Gastrocnemius medialis (tissue), 4 donors: ENCODE measurements at regions not wholly inside any gene's neighbourhood (a gene's known extent, or its start where the extent isn't known, plus 50 kb on each side); places are given as distances from the start of the nearest gene placed in this dataset.

Experiments used
- POLR2A ChIP-seq, 2 donors: fragments of 450-650 bp; IDR thresholded peaks; one replicate each; pipeline ENCODE4 v1.6.1; 2017; ENCODE audit warnings: antibody characterized with exemption in 2 of 2, mild to moderate bottlenecking in 2 of 2, moderate library complexity in 2 of 2
- TF ChIP-seq, protein P1 (sequence below), 5 experiments: fragments of 450-650 bp in 3 of 5; fragments of 200-600 bp in 2 of 5; sonication (generic) in 2 of 5; IDR thresholded peaks in 4 of 5; conservative IDR thresholded peaks in 1 of 5; 1 replicate in 4 of 5; 2 replicates in 1 of 5; pipeline ENCODE4 v1.5.1; 2016 to 2019; ENCODE audit warnings: antibody characterized with exemption in 5 of 5, mild to moderate bottlenecking in 3 of 5, moderate library complexity in 3 of 5

GRCh38 chr3:67118635-67119034 lies 120.5 kb downstream of the KBTBD8 start:
- TF ChIP-seq, protein P1, sequence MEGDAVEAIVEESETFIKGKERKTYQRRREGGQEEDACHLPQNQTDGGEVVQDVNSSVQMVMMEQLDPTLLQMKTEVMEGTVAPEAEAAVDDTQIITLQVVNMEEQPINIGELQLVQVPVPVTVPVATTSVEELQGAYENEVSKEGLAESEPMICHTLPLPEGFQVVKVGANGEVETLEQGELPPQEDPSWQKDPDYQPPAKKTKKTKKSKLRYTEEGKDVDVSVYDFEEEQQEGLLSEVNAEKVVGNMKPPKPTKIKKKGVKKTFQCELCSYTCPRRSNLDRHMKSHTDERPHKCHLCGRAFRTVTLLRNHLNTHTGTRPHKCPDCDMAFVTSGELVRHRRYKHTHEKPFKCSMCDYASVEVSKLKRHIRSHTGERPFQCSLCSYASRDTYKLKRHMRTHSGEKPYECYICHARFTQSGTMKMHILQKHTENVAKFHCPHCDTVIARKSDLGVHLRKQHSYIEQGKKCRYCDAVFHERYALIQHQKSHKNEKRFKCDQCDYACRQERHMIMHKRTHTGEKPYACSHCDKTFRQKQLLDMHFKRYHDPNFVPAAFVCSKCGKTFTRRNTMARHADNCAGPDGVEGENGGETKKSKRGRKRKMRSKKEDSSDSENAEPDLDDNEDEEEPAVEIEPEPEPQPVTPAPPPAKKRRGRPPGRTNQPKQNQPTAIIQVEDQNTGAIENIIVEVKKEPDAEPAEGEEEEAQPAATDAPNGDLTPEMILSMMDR (IDR thresholded peaks at IDR 0.05 in 4 of 5, conservative IDR thresholded peaks at IDR 0.05 in 1 of 5): no peak
- no peak for TF ChIP-seq POLR2A (IDR thresholded peaks at IDR 0.05)
